ENCODE measurements at regions not wholly inside any gene's neighbourhood (a gene's known extent, or its start where the extent isn't known, plus 50 kb on each side); places are given as distances from the start of the nearest gene placed in this dataset.

DNA sequence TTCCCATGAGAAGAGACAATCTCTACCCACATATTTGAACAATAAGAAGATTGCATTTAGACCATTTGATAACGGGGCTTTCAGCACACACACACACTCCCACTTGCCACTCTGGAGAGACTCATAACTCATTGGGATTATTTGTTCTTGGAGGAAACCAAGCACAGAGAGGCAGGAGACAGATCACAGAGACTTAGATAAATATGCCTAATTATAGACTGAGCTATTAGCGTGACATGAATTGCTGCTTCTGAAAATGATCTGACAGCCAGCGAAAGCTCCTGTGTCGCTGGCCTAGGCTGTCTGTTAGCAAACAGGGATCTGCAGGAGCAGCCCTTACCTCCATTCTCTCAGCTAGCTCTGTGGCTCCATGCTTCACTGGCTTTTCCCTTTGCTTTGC lies 111.4 kb downstream of the CCNA1 start:
- Histone ChIP-seq H3K4me3 (ENCODE audit: low read length in 2 of 2) (no peak overlapping the region), H3K27me3 (ENCODE audit: control insufficient read depth in 1 of 2, insufficient read depth in 2 of 2, low read length in 1 of 2) (no peaks in the 10 kb centered on the region), H3K4me1 (ENCODE audit: control insufficient read depth in 1 of 2, insufficient read depth in 2 of 2, low read length in 2 of 2) (peaks cover 0 to 2% of the 10 kb centered on the region in 2 donors), H3K36me3 (ENCODE audit: control insufficient read depth in 1 of 2, insufficient read depth in 2 of 2, low read length in 1 of 2) (no peaks in the 10 kb centered on the region), H3K9me3 (ENCODE audit: control insufficient read depth, low read length) (peaks cover 4% of the 10 kb centered on the region), H3K27ac (ENCODE audit: low read depth in 1 of 2, low read length in 2 of 2) (no peak overlapping the region)
- DNase-seq (no peak), ATAC-seq (ENCODE audit: low FRiP score) (no peak)
- WGBS, 2 donors, result 35 to 43% methylated on average over 4 of the region's 4 CpGs
- intact Hi-C loops (cut with DNase I), result no loop called here

DNA sequence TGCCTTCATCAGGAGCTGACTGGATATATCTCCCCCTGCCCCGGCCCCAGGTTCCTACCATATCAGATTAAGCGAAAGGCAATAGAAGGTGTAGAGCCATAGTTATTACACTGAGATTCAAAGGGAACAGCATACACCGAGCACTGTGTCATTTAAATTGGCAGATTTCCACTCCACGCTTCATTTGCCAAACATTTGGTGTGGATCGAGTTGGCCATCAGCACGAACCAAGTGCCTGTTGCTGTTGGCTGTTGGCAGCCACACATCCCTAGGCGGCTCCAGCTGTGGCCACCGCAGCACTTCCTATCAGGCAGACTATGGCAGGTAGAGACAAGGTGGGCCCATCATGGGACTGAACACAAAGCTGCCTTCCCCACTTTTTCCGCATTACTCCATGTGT lies 115.8 kb downstream of the CCNA1 start:
- Histone ChIP-seq H3K9me3 (ENCODE audit: control insufficient read depth, low read length) (no peaks in the 10 kb centered on the region), H3K27ac (ENCODE audit: low read depth in 1 of 2, low read length in 2 of 2) (no peak overlapping the region), H3K4me1 (ENCODE audit: control insufficient read depth in 1 of 2, insufficient read depth in 2 of 2, low read length in 2 of 2) (peaks cover 0 to 2% of the 10 kb centered on the region in 2 donors), H3K36me3 (ENCODE audit: control insufficient read depth in 1 of 2, insufficient read depth in 2 of 2, low read length in 1 of 2) (no peaks in the 10 kb centered on the region), H3K27me3 (ENCODE audit: control insufficient read depth in 1 of 2, insufficient read depth in 2 of 2, low read length in 1 of 2) (no peaks in the 10 kb centered on the region), H3K4me3 (ENCODE audit: low read length in 2 of 2) (no peak overlapping the region)
- DNase-seq (no peak), ATAC-seq (ENCODE audit: low FRiP score) (no peak)
- intact Hi-C loops (cut with DNase I), result no loop called here
- 34 to 35% methylated on average over 9 of the region's 9 CpGs for WGBS, 2 donors

DNA sequence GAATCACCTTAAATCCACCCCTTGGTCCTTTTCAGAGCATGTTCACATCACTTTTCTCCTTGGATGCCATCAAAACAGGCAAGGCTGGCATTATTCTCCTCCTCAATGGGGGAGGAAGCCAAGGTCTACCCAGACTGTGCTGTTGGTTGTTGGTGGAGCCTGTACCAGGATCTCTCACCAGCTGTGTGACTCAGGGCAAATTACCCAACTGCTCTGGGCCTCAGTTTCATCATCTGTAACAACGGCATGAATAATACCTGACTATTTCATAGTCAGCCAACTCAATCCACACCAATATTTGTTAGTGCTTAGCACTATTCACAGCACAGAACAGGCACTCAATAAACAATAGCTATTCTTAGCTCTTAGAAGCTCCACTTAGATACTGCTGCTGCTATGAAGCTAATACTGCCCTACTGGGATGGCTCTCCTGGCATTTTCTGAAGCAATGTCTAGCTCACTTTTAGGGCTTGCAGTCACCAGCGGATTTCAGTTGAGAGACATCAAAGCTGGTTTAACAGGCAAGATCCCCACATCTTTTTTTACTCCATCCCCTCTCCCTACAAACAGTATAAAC lies 116.9 kb downstream of the CCNA1 start:
- whole genome bisulfite sequencing, 2 donors, result 75 to 85% methylated on average over 2 of the region's 2 CpGs
- Histone ChIP-seq H3K36me3 (ENCODE audit: control insufficient read depth in 1 of 2, insufficient read depth in 2 of 2, low read length in 1 of 2) (no peaks in the 10 kb centered on the region), H3K27ac (ENCODE audit: low read depth in 1 of 2, low read length in 2 of 2) (no peak overlapping the region), H3K4me1 (ENCODE audit: control insufficient read depth in 1 of 2, insufficient read depth in 2 of 2, low read length in 2 of 2) (peaks cover 0 to 2% of the 10 kb centered on the region in 2 donors), H3K4me3 (ENCODE audit: low read length in 2 of 2) (no peak overlapping the region), H3K9me3 (ENCODE audit: control insufficient read depth, low read length) (no peaks in the 10 kb centered on the region), H3K27me3 (ENCODE audit: control insufficient read depth in 1 of 2, insufficient read depth in 2 of 2, low read length in 1 of 2) (no peaks in the 10 kb centered on the region)
- DNase-seq, result no peak
- intact Hi-C loops (cut with DNase I), result no loop called here
- ATAC-seq (ENCODE audit: low FRiP score), result no peak

DNA sequence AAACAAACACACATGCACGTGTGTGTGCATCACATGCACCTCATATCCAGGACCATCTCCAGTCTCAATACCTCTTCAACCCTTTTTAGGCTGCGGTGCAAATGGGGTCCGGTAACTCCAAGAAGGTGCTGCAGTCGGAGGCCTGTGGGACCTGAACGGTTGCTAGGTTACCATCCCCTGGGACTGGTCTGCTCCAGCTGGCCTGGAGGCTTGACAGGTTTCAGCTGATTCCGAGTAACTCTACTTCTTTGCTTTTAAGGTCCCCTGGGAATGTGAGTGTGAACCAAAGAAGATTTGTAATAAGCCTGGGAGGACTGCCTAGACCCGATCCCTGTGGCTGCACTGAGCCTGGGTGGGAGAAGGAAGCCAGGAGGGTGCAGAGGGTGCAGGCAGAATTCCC lies 117.5 kb downstream of the CCNA1 start:
- H3K27me3 ChIP-seq (ENCODE audit: control insufficient read depth in 1 of 2, insufficient read depth in 2 of 2, low read length in 1 of 2), result no peaks in the 10 kb centered on the region
- intact Hi-C loops (cut with DNase I), result no loop called here
- H3K36me3 ChIP-seq (ENCODE audit: control insufficient read depth in 1 of 2, insufficient read depth in 2 of 2, low read length in 1 of 2), result no peaks in the 10 kb centered on the region
- WGBS, 2 donors, result 6 to 7% methylated on average over 7 of the region's 7 CpGs
- no peak for ATAC-seq (ENCODE audit: low FRiP score)
- DNase-seq, result no peak
- no peaks in the 10 kb centered on the region for H3K9me3 ChIP-seq (ENCODE audit: control insufficient read depth, low read length)
- no peak overlapping the region for H3K27ac ChIP-seq (ENCODE audit: low read depth in 1 of 2, low read length in 2 of 2)
- H3K4me3 ChIP-seq (ENCODE audit: low read length in 2 of 2), result no peak overlapping the region
- peaks cover 0 to 2% of the 10 kb centered on the region in 2 donors for H3K4me1 ChIP-seq (ENCODE audit: control insufficient read depth in 1 of 2, insufficient read depth in 2 of 2, low read length in 2 of 2)

DNA sequence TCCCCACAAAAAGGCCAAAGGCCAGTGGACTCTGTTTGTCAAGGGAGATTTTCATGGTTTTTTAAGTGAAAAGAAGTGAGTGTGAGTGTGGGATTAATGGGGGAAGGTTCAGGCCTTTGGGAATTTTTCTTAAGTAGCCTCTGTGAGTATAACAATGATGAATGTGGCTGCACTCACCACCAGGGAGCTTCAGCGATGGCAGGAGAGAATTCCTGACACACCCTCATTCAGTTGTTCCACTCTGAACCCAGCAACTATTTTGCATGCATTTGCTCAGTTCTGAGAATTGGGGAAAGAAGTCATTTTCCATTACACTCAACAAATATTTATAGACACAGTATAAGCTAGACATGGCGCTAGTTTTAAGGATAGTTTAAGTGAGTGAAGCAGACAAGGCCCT lies 117.9 kb downstream of the CCNA1 start:
- intact Hi-C loops (cut with DNase I), result no loop called here
- Histone ChIP-seq H3K36me3 (ENCODE audit: control insufficient read depth in 1 of 2, insufficient read depth in 2 of 2, low read length in 1 of 2) (no peaks in the 10 kb centered on the region), H3K4me3 (ENCODE audit: low read length in 2 of 2) (no peak overlapping the region), H3K4me1 (ENCODE audit: control insufficient read depth in 1 of 2, insufficient read depth in 2 of 2, low read length in 2 of 2) (peaks cover 0 to 2% of the 10 kb centered on the region in 2 donors), H3K9me3 (ENCODE audit: control insufficient read depth, low read length) (no peaks in the 10 kb centered on the region), H3K27ac (ENCODE audit: low read depth in 1 of 2, low read length in 2 of 2) (no peak overlapping the region), H3K27me3 (ENCODE audit: control insufficient read depth in 1 of 2, insufficient read depth in 2 of 2, low read length in 1 of 2) (no peaks in the 10 kb centered on the region)
- no peak for DNase-seq
- ATAC-seq (ENCODE audit: low FRiP score), result no peak
- WGBS, 2 donors, result 61 to 64% methylated on average over 2 of the region's 2 CpGs

DNA sequence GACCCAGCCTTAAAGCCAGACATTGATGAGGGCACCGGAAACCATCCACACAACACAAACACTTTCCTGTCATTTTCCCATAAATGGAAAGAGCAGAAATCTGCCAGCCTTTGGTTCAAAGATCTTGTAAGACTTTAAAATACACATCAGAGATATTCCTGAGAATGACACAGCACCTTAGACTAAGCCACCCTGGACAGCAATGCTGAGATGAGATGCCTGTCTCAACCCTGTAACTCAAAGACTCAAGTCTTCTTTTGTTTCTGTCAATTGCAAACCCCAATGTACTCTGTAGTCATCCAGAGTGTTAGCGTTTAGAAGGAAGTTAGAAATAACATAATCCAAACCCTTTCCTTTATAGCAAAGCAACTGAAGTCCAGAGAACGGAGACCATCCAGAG lies 119.2 kb downstream of the CCNA1 start:
- H3K27ac ChIP-seq (ENCODE audit: low read depth in 1 of 2, low read length in 2 of 2), result no peak overlapping the region
- WGBS, 2 donors, result 88% methylated on average over 3 of the region's 3 CpGs
- DNase-seq (no peak), ATAC-seq (ENCODE audit: low FRiP score) (no peak)
- no peak overlapping the region for H3K4me3 ChIP-seq (ENCODE audit: low read length in 2 of 2)
- no peaks in the 10 kb centered on the region for H3K27me3 ChIP-seq (ENCODE audit: control insufficient read depth in 1 of 2, insufficient read depth in 2 of 2, low read length in 1 of 2)
- peaks cover 0 to 2% of the 10 kb centered on the region in 2 donors for H3K4me1 ChIP-seq (ENCODE audit: control insufficient read depth in 1 of 2, insufficient read depth in 2 of 2, low read length in 2 of 2)
- no peaks in the 10 kb centered on the region for H3K36me3 ChIP-seq (ENCODE audit: control insufficient read depth in 1 of 2, insufficient read depth in 2 of 2, low read length in 1 of 2)
- intact Hi-C loops (cut with DNase I), result no loop called here
- no peaks in the 10 kb centered on the region for H3K9me3 ChIP-seq (ENCODE audit: control insufficient read depth, low read length)

DNA sequence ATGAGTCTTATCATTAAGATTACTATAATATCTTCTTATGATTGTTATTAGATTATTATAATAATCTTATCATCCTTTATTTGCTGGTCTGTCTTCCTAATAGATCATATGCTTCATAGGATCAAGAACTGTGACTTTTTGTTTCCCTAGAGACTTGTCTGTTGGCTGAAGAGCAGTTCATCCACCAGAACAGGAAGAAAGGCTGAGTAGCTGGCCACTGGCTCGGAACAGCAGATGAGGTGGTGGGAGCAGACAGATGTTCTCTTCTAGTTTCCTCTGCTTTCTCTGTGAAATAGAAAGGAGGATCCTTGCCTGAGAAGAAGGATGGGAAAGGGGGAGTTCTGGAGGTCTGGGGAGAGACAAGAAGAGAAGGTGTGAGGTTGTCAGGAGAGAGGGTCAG lies 120.0 kb downstream of the CCNA1 start:
- Histone ChIP-seq H3K4me1 (ENCODE audit: control insufficient read depth in 1 of 2, insufficient read depth in 2 of 2, low read length in 2 of 2) (no peaks in the 10 kb centered on the region), H3K4me3 (ENCODE audit: low read length in 2 of 2) (no peak overlapping the region), H3K9me3 (ENCODE audit: control insufficient read depth, low read length) (no peaks in the 10 kb centered on the region), H3K27me3 (ENCODE audit: control insufficient read depth in 1 of 2, insufficient read depth in 2 of 2, low read length in 1 of 2) (no peaks in the 10 kb centered on the region), H3K36me3 (ENCODE audit: control insufficient read depth in 1 of 2, insufficient read depth in 2 of 2, low read length in 1 of 2) (no peaks in the 10 kb centered on the region), H3K27ac (ENCODE audit: low read depth in 1 of 2, low read length in 2 of 2) (no peak overlapping the region)
- ATAC-seq (ENCODE audit: low FRiP score), result no peak
- DNase-seq, result no peak
- WGBS, 2 donors, result 96 to 100% methylated on average over 1 of the region's 1 CpG
- intact Hi-C loops (cut with DNase I), result no loop called here

DNA sequence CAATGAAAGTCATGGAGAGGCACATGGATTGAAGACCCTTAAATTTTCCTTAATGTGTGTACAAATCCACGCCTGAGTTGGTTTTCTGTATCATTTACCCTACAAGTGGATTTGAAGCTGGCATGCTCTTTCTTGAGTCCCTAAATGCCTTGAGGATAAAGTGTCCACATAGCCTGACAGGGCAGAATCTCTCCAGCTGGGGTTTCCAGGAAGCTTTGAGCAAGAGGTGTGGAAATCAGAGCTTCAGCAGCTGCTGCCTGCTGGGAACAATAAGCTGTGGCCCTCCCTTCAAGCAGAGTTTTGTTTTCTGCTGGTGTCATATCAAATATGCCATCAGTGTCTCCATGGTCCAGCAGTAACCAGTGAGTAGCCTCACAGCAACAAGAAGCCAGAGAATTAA lies 120.3 kb upstream of the SERTM1 start:
- Histone ChIP-seq H3K36me3 (ENCODE audit: control insufficient read depth in 1 of 2, insufficient read depth in 2 of 2, low read length in 1 of 2) (no peaks in the 10 kb centered on the region), H3K27me3 (ENCODE audit: control insufficient read depth in 1 of 2, insufficient read depth in 2 of 2, low read length in 1 of 2) (no peaks in the 10 kb centered on the region), H3K4me1 (ENCODE audit: control insufficient read depth in 1 of 2, insufficient read depth in 2 of 2, low read length in 2 of 2) (no peaks in the 10 kb centered on the region), H3K9me3 (ENCODE audit: control insufficient read depth, low read length) (no peaks in the 10 kb centered on the region), H3K27ac (ENCODE audit: low read depth in 1 of 2, low read length in 2 of 2) (no peak overlapping the region), H3K4me3 (ENCODE audit: low read length in 2 of 2) (no peak overlapping the region)
- no peak for ATAC-seq (ENCODE audit: low FRiP score)
- DNase-seq, result no peak
- WGBS, 2 donors, result 90 to 100% methylated on average over 1 of the region's 1 CpG
- intact Hi-C loops (cut with DNase I), result no loop called here

DNA sequence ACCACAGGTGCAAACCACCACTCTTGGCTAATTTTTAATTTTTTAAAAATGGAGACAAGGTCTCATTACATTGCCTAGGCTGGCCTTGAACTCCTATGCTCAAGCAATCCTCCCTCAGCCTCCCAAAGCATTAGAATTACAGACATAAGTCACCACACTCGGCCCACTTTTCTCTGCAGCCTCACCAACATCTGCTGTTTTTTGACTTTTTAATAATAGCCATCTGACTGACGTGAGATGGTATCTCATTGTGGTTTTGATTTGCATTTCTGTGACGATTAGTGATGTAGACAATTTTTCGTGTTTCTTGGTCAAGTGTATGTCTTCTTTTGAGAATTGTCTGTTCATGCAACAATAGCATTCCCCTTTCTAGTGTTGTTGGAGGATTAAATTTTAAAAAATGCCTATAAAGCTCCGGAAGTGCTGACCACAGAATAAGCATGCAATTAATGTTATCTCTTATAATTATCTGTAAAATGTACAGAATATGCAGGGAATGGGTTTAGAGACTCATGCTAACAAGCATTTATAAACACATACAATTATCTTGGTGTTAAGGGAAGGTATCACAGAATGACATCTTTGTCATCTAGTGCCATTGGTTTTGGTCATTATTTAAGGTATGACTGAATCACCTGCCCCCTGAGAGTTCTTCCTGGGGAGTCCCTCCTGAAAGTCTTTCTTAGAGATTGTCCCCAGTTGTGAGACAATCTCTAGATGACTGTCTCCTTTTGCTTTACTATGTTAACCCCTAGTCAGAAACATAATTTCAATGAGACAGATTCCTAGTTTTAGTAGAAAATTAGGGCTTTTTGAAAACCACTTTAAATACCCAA lies 118.5 kb upstream of the SERTM1 start:
- no peak for ATAC-seq (ENCODE audit: low FRiP score)
- Histone ChIP-seq H3K36me3 (ENCODE audit: control insufficient read depth in 1 of 2, insufficient read depth in 2 of 2, low read length in 1 of 2) (no peaks in the 10 kb centered on the region), H3K4me3 (ENCODE audit: low read length in 2 of 2) (no peak overlapping the region), H3K27ac (ENCODE audit: low read depth in 1 of 2, low read length in 2 of 2) (no peak overlapping the region), H3K27me3 (ENCODE audit: control insufficient read depth in 1 of 2, insufficient read depth in 2 of 2, low read length in 1 of 2) (no peaks in the 10 kb centered on the region), H3K9me3 (ENCODE audit: control insufficient read depth, low read length) (no peaks in the 10 kb centered on the region), H3K4me1 (ENCODE audit: control insufficient read depth in 1 of 2, insufficient read depth in 2 of 2, low read length in 2 of 2) (no peaks in the 10 kb centered on the region)
- no peak for DNase-seq
- WGBS, 2 donors, result 80 to 87% methylated on average over 5 of the region's 5 CpGs
- intact Hi-C loops (cut with DNase I), result no loop called here
